ENCODE measurements at regions not wholly inside any gene's neighbourhood (a gene's known extent, or its start where the extent isn't known, plus 50 kb on each side); places are given as distances from the start of the nearest gene placed in this dataset.

- no peak for TF ChIP-seq POLR2AphosphoS5 (IDR thresholded peaks at IDR 0.05; ENCODE audit: borderline replicate concordance, low read depth, low read length)
- no peak for TF ChIP-seq EZH2 (IDR thresholded peaks at IDR 0.05)
Measured at GRCh38 chr13:109654341-109655205, 131.8 kb downstream of the IRS2 start.

All from SK-N-MC (cell line).